ENCODE measurements at regions not wholly inside any gene's neighbourhood (a gene's known extent, or its start where the extent isn't known, plus 50 kb on each side); places are given as distances from the start of the nearest gene placed in this dataset.

- TF ChIP-seq, protein P1, sequence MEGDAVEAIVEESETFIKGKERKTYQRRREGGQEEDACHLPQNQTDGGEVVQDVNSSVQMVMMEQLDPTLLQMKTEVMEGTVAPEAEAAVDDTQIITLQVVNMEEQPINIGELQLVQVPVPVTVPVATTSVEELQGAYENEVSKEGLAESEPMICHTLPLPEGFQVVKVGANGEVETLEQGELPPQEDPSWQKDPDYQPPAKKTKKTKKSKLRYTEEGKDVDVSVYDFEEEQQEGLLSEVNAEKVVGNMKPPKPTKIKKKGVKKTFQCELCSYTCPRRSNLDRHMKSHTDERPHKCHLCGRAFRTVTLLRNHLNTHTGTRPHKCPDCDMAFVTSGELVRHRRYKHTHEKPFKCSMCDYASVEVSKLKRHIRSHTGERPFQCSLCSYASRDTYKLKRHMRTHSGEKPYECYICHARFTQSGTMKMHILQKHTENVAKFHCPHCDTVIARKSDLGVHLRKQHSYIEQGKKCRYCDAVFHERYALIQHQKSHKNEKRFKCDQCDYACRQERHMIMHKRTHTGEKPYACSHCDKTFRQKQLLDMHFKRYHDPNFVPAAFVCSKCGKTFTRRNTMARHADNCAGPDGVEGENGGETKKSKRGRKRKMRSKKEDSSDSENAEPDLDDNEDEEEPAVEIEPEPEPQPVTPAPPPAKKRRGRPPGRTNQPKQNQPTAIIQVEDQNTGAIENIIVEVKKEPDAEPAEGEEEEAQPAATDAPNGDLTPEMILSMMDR (tag by site-specific recombination; IDR thresholded peaks at IDR 0.05): no peak
- no peak for TF ChIP-seq ZBTB26 (tag by site-specific recombination; optimal IDR thresholded peaks at IDR 0.05)
- no peak for TF ChIP-seq SP7 (tag by site-specific recombination; IDR thresholded peaks at IDR 0.05)
- TF ChIP-seq ZNF549 (tag by site-specific recombination; IDR thresholded peaks at IDR 0.05): no peak
- TF ChIP-seq YY1 (tag by site-specific recombination; IDR thresholded peaks at IDR 0.05): no peak
- no peak for TF ChIP-seq ZBTB17 (tag by site-specific recombination; IDR thresholded peaks at IDR 0.05)
- TF ChIP-seq ZNF391 (tag by site-specific recombination; IDR thresholded peaks at IDR 0.05; ENCODE audit: borderline replicate concordance, low read depth): no peak
- TF ChIP-seq ZNF571 (tag by site-specific recombination; IDR thresholded peaks at IDR 0.05): no peak
Observed at GRCh38 chr21:23853796-23854379, 1753.4 kb downstream of the MRPL39 start.

Data from HEK293 (cell line).